HG02571 (cell line): ENCODE measurements at regions not wholly inside any gene's neighbourhood (a gene's known extent, or its start where the extent isn't known, plus 50 kb on each side); places are given as distances from the start of the nearest gene placed in this dataset.
"Not testable (repeated sequence)": the region's sequence is repeated elsewhere in the genome, so short reads cannot be mapped to it uniquely, and the experiment has no call there.

Experiments
- ATAC-seq: cut with Tn5 transposase; IDR thresholded peaks from one replicate; pipeline ENCODE4 v1.9.1; 2021; ENCODE audit warnings: mild to moderate bottlenecking, moderate library complexity; ENCODE audit not compliant: unreplicated experiment

GRCh38 chr9:87357600-87357999 lies 140.1 kb upstream of the DAPK1 start:
- ATAC-seq = no peak

- no peak for ATAC-seq
Observed at GRCh38 chr9:87359264-87359663, 138.4 kb upstream of the DAPK1 start.

DNA sequence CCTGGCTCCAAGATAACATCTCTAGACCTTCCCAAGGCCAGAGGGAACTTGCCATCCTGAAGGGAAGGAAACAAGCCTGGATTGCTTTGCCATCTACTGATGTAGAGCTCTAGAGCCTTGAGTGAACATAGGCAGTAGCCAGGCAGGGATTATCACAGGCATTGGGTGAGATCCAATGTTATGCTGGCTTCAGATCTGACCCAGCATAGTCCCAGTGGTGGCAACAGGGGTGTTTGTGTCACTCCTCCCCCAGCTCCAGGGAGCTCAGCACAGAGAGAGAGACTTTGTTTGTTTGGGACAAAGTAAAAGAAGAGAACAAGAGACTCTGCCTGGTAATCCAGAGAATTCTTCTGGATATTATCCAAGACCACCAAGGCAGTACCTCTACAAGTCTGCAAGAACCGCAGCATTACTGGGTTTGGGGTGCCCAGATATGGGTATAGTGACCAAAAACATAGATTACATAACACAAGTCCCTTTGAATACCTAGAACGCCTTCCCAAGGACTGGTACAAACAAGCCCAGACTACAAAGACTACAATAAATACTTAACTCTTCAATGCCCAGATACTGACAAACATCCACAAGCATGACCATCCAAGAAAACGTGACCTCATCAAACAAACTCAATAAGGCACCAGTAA lies 137.6 kb upstream of the DAPK1 start:
- no peak for ATAC-seq

DNA sequence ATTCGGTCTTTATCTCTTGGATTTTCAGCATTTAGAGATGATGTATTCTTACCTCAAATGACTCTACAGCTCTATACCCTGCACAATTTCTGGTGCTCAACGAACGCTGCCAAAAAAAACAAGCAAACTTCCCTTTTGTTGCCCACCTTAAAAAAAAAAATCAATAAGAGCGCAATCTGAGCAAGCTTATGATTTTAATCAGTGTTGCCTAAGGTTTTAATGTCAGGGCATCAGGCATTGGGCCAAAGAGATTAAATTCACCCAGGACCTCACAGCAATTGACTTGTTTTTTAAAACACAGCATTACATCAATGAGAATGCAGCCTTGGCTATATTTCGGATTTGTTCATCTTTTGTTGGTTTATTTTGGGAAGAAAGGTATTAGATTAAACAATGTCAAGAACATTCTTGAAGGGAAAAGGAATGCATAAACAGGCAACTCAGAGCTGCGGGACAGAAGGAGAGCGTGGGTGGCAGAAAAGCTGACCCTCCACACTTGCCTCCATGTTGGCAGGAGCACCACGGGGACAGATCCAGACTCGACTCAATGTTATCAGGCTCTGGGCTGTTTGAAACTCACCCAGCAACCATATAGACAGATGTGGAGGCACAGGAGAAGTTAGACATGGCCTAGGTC lies 127.5 kb upstream of the DAPK1 start:
- no peak for ATAC-seq

DNA sequence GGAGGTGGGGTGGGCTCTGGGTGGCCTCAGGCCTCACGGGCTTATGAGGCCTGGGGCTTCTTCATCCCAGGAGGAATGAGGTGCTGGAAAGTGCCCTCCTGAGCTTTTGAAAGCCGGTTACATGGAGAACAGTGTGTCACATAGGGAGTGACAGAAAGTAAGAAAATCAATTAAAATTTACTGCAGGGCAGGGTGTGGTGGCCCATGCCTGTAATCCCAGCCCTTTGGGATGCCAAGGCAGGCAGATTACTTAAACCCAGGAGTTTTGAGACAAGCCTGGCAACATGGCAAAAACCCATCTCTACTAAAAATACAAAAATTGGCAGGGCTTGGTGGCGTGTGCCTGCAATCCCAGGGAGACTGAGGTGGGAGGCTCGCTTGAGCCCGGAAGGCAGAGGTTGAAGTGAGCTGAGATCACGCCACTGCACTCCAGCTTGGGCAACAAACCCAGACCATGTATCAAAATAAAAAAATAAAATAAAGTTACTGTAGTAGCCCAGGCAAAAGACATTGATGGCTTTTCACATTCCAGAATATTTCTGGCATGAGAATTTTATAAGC lies 125.8 kb upstream of the DAPK1 start:
- no peak for ATAC-seq

GRCh38 chr9:87372356-87372851 lies 125.3 kb upstream of the DAPK1 start:
- ATAC-seq = no peak

GRCh38 chr9:87374023-87374919 lies 123.4 kb upstream of the DAPK1 start:
- ATAC-seq = not testable (repeated sequence)

DNA sequence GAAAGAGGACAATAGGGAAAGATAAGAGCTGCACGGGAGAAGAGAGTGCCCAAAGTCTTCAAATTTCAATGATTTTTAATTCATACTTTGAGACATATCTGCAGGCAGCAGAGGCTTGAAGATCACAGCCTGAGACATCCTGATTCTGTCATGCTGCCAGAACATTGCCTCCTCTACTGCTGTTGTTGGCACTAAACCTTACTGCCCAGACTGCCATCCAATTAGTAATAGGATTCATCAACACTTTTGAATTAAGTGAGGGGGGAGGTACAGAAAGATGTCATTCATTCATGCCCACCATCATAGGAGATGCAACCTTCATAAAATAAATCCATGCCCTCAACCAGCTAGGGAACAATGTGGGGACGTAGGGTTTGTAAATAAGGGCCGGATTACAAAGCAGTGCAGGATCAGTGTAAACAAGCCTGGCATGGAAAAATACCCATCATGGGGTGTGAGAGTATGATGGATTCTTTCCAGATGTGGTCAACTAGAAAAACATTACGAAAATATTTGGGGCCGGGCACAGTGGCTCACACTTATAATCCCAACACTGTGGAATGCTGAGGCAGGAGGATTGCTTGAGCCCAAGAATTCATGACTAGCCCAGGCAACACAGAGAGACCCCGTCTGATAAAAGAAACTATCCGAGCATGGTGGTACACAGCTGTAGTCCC lies 122.1 kb upstream of the DAPK1 start:
- no peak for ATAC-seq

DNA sequence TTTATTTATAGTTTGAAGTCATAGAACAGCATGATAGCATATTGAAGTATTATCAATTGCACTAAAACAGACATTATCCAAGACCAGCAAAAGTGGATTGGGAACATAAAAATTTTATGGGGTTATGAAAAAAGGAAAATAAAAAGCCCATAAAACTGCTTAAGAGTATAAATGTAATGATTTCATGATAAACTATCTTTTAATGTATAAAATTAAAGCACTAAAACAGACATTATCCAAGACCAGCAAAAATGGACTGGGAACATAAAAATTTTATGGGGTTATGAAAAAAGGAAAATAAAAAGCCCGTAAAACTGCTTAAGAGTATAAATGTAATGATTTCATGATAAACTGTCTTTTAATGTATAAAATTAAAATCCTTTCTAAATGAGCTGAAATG lies 119.0 kb upstream of the DAPK1 start:
- ATAC-seq = no peak

DNA sequence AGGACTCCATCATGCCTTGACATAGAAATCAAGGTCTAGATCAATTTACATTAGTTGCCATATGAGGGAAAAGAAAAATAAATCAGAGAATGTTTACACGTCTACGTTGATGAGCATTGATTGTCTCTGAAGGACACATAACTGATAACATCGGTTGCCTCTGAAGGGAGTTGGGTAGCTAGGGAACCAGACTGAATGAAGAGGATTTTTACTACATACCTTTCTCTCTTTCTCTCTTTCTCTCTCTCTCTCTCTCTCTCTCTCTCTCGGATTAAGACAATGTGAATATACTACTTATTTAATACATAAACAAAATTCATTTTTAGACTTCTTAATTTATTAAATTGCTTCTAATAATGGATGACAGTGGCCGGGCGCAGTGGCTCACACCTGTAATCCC lies 118.4 kb upstream of the DAPK1 start:
- ATAC-seq = no peak

DNA sequence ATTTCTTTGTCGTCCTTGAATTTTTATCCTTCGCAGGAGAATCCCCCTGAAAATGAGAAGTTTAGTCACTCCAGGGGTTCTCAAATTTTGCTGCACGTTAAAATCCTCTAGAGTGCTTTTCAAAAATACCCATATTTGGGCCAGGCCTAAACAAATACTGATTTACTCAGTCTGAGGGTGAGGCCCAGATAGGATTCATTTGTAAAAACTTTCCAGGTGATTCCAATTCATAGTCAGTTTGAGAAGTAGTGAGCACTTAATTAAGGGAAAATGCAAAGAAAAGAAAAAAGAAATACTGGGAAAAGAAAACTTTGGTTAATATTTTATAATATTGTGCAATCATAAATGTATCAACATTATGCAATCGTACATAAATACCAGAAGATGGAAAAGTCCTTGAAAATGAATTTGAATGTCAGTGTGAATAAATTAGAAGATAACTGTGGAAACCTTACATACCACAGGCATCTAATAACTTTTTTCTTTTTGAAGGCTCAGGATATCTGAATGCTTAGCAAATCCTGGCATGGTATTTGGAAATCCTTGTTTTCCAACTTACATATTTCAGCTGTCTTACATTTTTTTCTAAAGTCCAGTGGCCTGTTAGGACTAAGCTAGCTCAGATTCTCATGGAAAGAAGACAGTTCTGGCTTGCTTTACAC lies 116.5 kb upstream of the DAPK1 start:
- no peak for ATAC-seq

DNA sequence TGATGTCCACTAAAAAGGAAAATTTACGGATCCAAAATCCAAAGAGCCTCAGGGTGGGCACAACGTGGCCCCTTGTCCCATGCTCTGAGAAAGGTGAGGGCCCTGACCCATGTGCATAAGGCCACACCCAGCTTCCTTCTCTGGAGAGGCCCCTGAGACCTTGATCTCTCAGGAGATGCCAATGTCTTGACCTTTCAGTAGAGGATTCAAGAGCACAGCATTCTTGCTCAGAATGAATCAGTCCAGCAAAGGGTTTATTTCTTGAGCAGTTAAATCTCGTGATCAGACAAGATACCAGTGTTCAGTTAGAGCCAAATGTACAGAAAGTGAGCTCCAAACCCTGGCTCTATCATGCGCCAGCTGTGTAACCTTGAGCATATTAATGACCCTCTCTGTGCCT lies 115.9 kb upstream of the DAPK1 start:
- ATAC-seq = no peak

DNA sequence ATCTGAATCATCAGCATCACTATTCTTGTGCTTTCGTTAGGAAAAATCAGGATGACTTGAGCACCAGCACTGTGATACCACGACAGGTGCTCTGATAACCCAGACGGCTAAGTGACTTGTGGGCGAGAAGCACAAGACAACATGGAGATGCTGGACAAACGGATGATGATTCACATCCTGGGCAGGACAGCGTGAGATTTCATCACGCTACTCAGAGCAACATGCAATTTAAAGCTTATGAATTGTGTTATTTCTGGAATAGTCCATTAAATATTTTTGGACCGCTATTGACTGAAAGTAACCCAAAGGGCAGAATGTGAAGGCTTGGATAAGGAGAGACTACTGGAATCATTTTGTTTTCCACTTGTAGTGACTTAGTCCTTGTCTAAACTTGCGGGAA lies 114.8 kb upstream of the DAPK1 start:
- ATAC-seq = no peak

GRCh38 chr9:87383344-87384150 lies 114.1 kb upstream of the DAPK1 start:
- ATAC-seq = no peak

GRCh38 chr9:87386490-87387025 lies 111.1 kb upstream of the DAPK1 start:
- no peak for ATAC-seq

GRCh38 chr9:87387351-87388011 lies 110.2 kb upstream of the DAPK1 start:
- ATAC-seq = no peak

GRCh38 chr9:87388708-87389107 lies 109.0 kb upstream of the DAPK1 start:
- ATAC-seq = not testable (repeated sequence)

GRCh38 chr9:87389936-87390335 lies 107.7 kb upstream of the DAPK1 start:
- ATAC-seq = no peak

DNA sequence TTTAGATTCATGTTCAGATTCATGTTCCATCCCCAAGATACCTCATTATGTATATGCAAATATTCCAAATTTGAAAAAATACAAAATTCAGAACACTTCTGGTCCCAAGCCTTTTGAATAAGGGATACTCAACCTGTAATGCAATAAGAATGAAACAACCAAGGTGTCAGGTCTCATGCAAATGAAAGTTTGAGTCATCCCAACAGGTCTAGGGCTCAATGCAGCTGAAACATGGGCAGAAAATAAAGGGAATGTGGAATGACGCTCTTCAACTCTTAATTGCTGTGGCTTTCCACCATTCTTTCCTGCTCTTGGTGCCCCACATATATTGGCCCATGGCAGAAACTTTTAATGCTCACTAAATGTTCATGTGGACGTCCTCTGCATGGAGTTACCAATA lies 107.3 kb upstream of the DAPK1 start:
- no peak for ATAC-seq
